ENCODE measurements at regions not wholly inside any gene's neighbourhood (a gene's known extent, or its start where the extent isn't known, plus 50 kb on each side); places are given as distances from the start of the nearest gene placed in this dataset.
A peak's percentile ranks its signal among the peaks of the same experiment; 100 is the strongest.

DNA sequence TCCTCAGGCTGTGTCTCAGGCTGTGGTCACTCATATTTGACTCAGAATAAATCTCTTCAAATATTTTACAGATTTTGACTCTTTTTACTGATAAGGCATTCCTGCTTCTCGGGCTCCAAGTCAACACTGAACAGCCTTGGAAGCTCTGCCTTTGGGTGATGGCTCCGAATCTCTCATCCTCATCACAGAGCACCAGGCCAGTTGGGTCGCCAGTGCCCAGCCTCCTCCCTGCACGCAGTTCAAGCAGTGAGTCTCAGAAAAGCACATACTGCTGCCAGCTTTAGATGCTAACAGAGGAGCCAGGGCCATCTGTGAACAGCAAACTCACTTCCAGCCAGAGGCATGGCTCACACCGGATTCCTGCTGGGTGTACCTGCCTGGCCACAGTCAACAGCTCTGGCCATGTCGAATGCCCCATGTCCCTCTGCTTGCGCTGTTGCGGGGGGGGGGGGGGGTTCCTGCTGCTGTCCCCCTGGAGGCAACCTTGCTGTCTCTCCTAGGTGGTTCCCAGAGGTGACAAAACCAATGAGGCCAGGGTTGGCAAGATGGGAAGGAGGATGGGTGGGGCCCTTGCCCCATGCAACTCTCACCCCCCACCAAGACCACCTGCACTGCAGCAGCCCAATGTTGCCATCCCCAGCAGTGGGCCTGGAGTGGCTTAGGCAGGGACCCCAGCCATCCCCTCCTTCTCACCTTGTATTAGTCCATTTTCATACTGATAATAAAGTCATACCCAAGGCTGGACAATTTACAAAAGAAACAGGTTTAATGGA, 248.8 kb downstream of the ERMARD start:
- no peak for DNase-seq (ENCODE audit: low read depth in 2 of 2)

DNA sequence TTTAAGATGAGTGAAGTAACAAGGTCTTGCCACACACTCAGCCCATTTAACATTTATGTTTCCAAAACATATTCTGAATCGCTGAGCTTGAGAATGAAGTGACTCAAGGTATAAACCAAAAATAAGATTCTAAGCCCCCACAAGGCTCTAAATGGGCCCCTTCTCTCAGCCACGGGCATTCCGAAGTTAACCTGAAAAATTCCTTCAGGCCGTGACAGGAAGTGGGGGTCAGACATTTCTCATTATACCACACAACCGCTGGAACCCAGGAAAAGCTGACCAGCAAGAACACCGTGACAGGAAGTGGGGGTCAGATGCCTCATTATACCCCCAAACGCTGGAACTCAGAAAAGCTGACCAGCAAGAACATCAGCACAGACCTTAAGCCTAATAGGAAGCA, 247.9 kb downstream of the ERMARD start:
- no peak for DNase-seq (ENCODE audit: low read depth in 2 of 2)

DNA sequence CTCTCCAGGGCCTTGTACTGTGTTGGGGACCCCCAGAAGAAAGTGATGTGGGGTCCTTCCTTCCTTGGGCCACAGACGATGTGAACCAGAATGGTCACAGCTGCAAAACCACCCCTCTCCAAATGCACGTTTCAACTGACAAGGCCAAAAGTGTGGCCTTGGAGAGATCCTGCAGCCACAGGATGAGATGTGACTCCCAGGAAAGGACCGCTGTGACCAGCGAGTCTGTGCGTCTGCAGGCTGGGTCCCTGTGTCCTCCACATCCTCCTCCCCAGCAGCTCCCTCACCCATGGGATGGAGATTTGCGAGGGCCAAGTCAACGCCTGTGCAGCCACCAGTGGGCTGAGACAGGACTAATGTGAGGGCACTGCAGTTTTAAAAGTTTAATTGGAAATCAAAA, 247.0 kb downstream of the ERMARD start:
- no peak for DNase-seq (ENCODE audit: low read depth in 2 of 2)

DNA sequence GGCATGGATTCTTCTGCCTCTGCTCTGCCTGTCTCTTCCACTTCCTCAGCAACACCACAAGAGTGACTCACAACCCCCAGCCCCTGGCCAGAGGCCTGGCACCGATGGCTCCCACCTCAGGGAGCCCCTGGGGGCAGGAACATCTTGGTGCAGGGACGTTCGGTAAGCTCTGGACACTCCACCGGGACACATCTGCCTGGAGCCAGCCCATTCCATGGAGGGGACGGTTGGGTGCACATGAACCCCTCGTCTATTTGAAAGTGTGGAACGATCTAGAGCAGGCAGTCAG, 246.5 kb downstream of the ERMARD start:
- no peak for DNase-seq (ENCODE audit: low read depth in 2 of 2)

DNA sequence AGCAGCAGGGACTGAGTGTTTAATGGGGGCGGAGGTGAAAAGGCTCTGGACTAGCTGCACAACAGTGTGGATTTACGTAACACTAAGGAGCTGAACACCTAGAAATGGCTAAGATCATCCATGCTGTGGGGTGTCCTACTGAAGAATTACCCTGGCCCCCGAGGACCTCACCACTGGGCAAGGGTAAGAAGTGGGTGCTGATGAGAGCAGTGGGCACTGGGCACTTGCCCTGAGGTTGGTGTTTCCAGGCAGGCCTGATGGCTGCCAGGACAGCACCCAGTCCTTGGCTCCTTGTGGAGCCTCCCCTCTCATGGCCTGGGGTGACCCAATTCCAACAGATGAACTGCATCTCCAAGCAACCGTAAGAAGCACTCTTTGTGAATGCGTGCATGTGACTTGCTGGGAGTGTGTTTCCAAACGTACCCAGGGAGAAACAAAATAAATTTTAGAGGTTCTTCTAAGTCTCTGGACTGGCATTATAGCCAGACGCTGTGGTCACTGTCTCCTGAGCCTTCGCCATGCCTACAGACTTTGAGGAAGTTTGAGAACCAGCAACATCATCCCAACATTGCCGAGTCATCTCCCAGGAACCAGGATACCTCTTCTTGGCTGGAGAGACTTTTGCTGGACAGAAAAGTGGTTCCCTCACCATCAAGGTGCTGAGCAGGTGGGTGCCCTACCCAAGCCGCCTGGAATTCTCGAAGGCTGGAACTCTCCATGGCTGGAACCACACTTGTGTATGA, 245.9 kb downstream of the ERMARD start:
- DNase-seq (ENCODE audit: low read depth in 2 of 2): no peak

DNA sequence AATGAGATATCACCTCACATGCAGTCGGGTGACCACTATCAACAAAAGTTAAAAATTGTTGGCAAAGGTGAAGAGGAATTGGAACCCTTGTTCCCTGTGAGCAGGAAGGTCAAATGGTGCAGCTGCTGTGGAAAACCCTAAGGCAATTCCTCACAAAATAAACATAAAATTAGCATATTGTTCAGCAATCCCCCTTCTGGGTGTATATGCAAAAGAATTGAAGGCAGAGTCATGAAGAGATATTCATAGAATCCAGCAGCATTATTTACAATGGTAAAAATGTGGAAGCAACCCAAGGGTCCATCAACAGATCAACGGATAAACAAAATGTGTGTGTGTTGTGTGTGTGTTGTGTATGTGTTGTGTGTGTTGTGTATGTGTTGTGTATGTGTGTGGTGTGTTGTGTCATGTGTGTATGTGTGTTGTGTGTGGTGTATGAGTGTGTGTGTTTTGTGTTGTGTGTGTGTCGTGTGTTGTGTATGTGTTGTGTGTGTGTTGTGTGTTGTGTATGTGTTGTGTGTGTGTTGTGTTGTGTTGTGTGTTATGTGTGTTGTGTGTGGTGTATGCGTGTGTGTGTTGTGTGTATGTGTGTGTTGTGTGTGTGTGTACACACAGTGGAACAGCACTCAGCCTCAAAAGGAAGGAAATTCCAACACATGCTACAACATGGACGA, 245.1 kb downstream of the ERMARD start:
- DNase-seq (ENCODE audit: low read depth in 2 of 2): no peak

DNA sequence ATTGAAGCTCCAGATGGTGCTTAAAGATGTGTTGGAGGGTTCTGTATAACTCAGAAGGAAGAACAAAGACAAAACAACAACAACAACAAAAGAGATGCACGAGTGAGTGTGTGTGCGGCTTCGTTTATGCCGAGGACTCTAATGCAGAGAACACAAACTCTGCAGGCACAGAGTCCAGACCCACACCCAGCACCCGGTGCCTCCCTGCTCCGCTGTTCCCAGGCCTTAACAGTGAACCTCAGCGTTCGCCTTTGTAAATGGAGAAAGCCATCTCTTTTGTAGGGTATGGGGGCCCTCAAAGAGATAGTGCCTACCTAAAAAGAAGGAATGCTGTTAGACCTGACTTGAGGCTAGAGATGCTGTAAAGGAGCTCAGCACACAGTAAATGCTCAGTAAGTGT, 243.3 kb downstream of the ERMARD start:
- no peak for DNase-seq (ENCODE audit: low read depth in 2 of 2)

DNA sequence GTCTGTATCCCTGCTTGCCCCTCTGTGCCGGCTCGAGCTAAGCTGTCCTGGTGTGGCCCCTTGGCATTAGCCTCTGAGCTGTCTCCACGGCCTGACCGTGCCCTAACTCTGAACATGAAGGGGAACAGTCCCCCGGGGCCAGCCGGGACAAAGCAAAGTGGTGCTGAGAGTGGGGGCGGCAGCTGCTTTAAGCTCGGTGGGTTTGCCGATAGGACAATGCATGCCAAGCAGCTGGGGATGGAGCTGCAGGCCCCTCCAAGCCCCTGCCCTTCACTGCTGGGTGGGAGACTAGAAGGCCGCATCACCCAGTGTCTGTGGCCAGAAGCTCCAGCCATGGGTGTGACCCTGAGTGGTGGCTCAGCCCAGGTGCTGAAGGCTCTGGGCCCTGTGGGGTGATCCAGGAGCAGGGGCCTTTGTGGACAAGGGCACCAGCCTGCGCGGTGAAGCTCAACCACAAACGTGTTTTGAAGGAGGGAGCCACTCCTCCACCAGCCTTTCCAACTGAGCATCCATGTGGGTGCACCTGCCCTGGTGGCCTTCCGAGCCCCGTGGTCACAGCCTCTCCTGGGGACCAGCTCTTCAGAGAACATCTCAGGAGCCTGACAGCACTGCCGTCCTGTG, 242.5 kb downstream of the ERMARD start:
- DNase-seq (ENCODE audit: low read depth in 2 of 2): no peak

DNA sequence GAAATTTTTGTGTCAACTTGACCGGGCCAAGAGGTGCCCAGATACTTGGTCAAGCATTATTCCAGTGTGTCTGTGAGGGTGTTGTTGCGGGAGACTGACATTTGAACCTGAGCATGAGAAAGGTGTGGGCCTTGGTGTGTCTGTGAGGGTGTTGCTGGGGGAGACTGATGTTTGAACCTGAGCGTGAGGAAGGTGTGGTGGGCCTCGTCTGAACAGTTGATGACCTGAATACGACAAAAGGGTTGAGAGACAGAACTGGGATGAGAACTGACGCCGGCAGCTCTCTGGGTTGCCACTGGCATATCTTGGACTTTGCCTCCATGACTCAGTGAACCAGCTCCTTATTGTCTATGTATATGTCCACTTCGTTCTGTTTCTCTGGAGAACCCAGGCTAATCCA, 240.5 kb downstream of the ERMARD start:
- no peak for DNase-seq (ENCODE audit: low read depth in 2 of 2)

DNA sequence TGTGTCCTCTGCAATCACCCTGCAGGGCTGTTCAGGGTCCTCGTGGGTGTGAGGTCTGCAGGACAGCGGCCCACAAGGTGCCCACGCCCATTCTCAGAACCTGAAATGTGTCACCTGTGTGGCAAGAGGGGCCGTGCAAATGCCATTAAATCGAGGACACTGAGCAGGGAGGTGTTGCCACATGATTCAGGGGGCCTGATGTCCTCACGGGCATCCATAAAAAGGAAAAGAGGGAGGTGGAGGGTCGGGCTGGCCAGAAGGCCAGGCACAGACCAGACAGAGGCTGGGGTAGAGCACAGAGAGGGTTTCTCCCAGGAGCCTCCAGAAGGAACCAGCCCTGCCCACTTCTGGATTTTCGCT, 239.6 kb downstream of the ERMARD start:
- no peak for DNase-seq (ENCODE audit: low read depth in 2 of 2)

DNA sequence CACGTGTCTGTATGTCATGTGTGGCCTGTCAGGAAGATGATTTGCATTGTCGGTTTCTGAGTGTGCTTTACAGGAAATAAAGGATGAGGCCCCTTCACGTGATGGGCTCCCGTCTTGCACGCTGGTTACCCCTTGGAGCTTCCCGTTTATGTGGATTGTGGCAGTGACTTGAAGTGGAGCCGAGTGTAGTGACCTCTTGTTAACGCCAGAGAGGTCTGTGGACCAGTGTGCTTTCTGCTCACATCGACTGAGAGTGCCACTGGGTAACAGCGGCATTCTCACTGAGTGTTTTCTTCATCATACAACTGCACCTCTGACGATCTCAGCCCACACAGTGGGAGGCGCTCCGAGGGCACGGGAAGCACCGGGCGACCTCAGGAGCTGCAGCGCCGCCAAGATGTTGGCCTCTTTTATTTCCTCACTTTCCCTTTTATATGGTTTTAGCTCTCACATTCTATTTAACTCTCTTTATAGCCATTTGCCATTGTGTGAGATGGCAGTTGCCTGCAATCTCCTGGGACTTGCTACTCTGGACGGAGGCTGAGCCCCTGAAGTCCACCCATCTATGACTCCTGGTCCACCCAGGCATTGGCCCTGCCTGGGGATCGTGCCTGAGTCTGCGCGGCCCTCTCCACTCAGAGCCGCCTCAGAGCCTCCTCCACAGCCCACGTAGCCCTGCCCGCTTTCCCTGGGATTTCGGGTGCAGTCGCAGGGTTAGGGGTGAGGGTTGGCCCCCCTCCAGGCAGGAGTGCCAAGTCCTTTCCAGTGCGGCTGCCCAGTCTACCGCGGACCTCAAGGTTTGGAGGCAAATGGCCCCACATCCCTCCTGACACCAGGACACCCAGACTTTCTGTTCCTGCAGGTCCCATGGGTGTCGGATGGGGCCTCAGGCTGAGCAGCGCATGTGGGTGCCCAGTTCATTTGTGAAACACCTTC, 238.9 kb downstream of the ERMARD start:
- peak in 1 of 2 donors; percentile 9 for DNase-seq (ENCODE audit: low read depth in 2 of 2)

DNA sequence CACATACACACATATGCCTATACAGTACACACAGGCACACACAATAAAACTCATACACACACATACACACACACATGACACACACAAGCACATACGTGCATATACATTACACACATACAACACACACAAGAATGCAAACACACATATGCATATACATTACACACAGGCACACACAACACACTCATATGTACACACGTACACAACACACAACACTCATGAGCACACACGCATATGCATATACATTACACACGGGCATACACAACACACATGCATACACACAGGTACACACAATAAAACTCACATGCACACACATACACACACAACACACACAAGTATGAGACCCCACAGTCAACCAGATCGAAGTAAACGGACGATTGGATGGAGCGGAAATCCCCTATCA, 238.2 kb downstream of the ERMARD start:
- DNase-seq (ENCODE audit: low read depth in 2 of 2): no peak

DNA sequence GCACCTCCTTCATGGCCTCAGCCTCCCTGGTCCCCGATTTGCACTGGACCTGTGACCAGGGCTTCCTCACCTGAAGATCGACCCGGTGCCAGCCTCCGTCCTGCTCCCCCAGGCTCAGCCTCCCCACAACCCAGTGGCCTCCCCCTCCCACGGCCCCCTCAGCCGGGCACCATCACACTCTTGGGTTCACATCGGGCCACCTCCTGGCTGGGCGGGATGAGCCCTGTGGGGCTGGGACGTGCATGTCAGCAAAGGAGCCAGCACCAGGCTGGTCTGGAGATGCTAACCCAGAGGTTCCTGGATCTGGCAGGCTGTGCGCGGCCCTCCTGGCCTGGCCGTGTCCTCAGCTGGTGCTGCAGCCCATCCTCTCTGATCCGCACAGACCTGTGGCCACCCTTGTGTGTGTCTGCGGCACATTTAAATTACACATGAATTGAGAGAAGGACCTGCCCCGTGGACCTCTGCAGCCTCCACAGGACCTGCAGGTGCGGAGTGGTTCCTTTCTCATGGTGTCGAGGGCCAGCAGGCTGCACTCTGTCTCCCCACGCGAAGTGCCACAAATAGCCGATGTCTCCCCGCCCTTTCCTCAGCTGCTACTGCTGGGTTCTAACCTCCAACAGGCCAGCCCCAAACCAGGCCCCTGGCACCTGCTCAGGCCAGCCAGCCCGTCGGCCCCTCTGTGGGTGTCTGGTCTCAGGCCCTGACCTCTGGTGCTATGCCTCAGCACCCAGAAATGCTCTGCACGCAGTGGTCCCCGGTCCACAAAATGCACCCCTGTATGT, 237.5 kb downstream of the ERMARD start:
- no peak for DNase-seq (ENCODE audit: low read depth in 2 of 2)

DNA sequence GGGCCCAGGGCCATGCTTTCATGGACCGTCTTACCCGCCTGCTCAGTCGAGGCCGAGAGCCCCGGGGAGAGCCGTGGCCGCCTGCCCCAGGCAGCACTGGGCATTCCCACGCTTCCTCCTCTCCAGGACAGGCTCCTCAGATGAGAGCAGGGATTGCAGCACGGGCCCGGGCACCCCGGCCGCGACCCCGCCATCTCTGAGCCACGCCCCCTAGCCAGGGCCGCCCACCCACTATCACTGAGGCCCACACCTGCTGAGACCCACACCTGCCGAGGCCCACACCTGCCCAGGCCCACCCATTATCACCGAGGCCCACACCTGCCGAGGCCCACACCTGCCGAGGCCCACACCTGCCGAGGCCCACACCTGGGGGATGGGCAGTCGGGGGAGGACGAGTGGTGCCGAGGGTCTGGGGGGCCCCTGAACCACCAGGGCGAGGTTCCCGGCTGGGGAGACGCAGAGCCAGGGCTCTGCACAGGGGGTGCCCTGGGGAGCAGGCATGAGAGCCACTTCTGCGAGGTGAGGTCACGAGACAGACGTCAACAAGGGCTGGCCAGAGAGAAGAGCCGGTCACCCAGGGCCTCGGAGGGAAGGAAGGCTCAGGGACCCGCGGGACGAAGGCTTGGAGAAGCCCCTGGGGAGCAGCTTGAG, 235.6 kb downstream of the ERMARD start:
- no peak for DNase-seq (ENCODE audit: low read depth in 2 of 2)

DNA sequence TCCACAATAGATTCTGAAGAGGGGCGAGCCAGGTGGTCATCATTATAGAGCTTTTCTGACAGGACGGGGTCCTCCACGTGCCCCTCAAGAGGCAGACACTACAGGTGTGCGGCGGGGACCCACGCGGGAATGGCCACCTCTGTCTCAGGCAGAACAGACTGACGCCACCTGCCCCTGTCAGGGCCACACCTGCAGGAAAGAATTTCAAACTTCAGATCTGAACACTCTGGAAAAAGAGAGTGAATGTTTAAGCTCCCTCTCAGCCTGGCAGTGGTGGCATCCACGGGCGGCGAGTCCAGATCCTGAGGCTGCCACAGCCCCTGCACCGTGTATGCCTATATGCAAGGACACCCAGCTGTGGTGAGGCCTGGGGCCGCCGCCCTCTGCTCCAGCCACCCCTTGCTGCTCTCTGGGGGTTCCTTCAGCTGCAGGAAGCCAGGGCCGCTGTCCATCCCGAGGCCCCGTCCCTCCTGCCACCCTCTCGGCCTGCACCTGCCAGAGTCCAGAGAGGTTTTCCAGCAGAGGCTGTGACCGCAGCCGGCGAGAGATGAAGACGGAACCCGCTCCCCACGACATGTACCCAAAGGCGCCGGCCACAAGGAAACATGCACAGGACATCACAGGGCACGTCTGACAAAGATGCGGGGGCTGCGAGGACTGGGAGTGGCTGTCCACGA, 234.9 kb downstream of the ERMARD start:
- DNase-seq (ENCODE audit: low read depth in 2 of 2): no peak

DNA sequence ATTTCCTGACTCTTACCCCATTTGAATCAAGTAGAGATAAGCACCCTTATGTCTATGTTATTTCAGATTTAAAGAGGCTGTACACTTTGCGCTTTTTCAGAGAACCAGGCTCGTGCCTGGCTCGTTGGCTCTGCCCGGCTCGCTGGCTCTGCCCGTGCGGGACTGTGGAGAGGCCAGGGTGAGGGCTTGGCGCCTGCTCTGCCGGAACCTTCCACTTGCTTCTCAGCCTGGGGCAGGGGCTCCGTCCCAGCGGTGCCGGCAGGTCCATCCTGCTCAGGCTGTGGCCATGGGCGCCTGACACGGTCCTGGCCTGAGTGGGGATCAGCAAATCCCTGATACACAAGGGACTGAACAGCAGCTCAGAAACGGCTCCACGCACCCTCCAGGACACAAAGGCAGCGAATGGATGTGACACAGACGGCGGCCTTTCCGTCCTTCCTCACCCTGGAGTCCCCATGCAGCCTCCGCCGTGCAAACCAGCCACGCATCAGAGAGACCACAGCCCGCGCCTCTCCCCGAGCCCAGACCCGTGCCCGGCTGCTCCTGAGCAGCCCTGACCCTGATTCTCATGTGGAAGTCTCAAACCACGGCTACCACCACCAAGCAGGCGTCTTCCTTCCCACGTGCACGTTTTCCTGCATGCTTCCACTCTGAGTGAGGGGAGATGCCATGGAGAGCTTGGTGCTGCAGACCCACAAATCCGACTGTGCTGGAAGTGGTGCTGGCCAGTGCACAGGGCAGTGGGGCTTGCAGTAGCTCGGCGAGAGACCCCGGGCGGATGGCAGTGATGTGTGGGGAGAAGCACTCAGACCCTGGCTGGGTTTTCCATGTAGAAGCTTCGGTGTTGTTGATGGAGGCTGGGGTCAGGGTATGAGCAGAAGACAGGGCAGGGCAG, 233.9 kb downstream of the ERMARD start:
- DNase-seq (ENCODE audit: low read depth in 2 of 2): no peak

DNA sequence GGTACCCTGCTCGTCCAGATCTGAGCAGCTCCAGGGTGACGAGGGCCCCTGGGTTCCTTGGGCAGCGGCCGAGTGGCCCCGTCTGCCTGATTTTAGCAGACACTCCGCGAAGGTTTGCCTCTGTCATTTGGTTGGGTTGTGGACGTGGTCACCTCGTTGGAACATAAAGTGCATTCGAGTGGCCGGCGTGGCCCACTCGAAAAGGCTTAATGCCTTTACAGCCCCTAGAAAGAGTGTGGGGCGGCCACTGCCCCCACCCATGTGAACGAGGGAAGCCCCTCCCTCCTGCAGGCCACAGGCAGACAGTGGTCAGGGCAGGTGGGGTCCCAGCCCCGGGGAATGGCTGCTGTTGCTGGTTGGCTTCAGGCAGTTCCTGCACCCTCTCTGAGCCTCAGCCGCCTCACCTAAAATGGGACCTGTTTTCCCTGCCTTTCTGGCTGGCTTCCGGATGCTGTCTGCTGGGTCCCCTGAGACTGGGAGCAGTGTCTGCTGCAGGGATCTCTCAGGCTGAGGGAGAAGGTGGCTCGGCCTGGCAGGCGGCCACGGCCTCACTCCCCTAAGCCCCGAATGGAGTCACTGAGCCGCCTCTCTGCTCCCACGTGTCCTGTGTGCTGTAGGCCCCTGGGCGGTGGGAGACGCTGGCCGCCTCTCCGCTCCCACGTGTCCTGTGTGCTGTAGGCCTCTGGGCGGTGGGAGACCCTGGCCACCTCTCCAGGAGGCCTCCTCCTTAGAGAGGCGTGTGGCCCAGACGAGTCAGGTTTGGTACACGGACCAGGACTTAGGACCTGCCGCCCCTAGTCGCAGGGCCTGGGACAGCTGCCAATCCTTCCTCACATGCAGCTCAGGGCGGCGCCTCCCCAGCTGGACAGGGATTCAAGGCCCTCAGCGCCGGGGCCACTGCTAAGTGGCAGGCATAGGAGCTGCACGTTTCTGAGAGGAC, 233.0 kb downstream of the ERMARD start:
- DNase-seq (ENCODE audit: low read depth in 2 of 2): no peak

DNA sequence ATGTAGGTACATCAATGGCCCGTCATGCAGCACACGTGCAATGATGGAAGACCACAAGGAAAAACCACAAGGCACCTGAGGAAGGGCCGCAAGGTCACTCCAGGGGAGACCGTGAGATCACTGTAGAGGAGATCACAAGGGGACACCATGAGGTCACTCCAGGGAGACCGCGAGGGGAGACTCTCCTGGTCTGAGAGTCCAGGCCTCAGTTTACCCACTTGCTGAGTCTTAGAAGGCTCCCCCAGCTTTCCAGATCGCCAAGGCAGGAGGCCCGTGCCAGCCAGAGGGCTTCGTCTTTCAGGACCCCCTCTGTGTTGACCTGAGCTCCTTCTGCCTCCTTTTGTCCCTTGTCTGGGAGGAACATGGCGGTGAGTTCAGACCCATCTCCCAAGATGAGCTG, 232.2 kb downstream of the ERMARD start:
- DNase-seq (ENCODE audit: low read depth in 2 of 2): no peak
